GM21423 (cell line): ENCODE measurements at regions not wholly inside any gene's neighbourhood (a gene's known extent, or its start where the extent isn't known, plus 50 kb on each side); places are given as distances from the start of the nearest gene placed in this dataset.

Experiments
- ATAC-seq: cut with Tn5 transposase; IDR thresholded peaks from one replicate; pipeline ENCODE4 v1.9.1; 2021; ENCODE audit warnings: mild to moderate bottlenecking, moderate library complexity; ENCODE audit not compliant: unreplicated experiment

- no peak for ATAC-seq
Measured at GRCh38 chr2:145021962-145022665, 502.2 kb upstream of the ZEB2 start.

- no peak for ATAC-seq
Measured at GRCh38 chr2:145020694-145021093, 500.8 kb upstream of the ZEB2 start.

GRCh38 chr2:145020139-145020538, 500.2 kb upstream of the ZEB2 start:
- ATAC-seq: no peak

- no peak for ATAC-seq
Measured at GRCh38 chr2:145018502-145018901, 498.6 kb upstream of the ZEB2 start.

- no peak for ATAC-seq
Measured at GRCh38 chr2:145017149-145017548, 497.2 kb upstream of the ZEB2 start.

- no peak for ATAC-seq
Measured at GRCh38 chr2:145016711-145017110, 496.8 kb upstream of the ZEB2 start.

- ATAC-seq: no peak
Measured at GRCh38 chr2:145015561-145015960, 495.6 kb upstream of the ZEB2 start.

GRCh38 chr2:145012806-145013205, 492.9 kb upstream of the ZEB2 start:
- ATAC-seq: no peak

GRCh38 chr2:145012214-145012670, 492.3 kb upstream of the ZEB2 start:
- no peak for ATAC-seq

- no peak for ATAC-seq
Measured at GRCh38 chr2:145010635-145011034, 490.7 kb upstream of the ZEB2 start.

GRCh38 chr2:145007960-145008263, 488.0 kb upstream of the ZEB2 start:
- ATAC-seq: no peak

- no peak for ATAC-seq
Measured at GRCh38 chr2:145007093-145007959, 487.4 kb upstream of the ZEB2 start.

GRCh38 chr2:145002624-145003023, 482.7 kb upstream of the ZEB2 start:
- no peak for ATAC-seq

- no peak for ATAC-seq
Measured at GRCh38 chr2:145000376-145000775, 480.5 kb upstream of the ZEB2 start.

GRCh38 chr2:144999936-145000335, 480.0 kb upstream of the ZEB2 start:
- ATAC-seq: no peak

GRCh38 chr2:144999071-144999875, 479.4 kb upstream of the ZEB2 start:
- ATAC-seq: no peak

GRCh38 chr2:144998435-144998834, 478.5 kb upstream of the ZEB2 start:
- no peak for ATAC-seq

GRCh38 chr2:144996225-144996795, 476.4 kb upstream of the ZEB2 start:
- ATAC-seq: no peak

GRCh38 chr2:144995482-144995881, 475.6 kb upstream of the ZEB2 start:
- no peak for ATAC-seq

- no peak for ATAC-seq
Measured at GRCh38 chr2:144990661-144991060, 470.7 kb upstream of the ZEB2 start.

- no peak for ATAC-seq
Measured at GRCh38 chr2:144989579-144990270, 469.8 kb upstream of the ZEB2 start.
